Heart left ventricle (tissue), 16 donors: ENCODE measurements at regions not wholly inside any gene's neighbourhood (a gene's known extent, or its start where the extent isn't known, plus 50 kb on each side); places are given as distances from the start of the nearest gene placed in this dataset.

Source experiments
- ATAC-seq, 4 donors: fragments of 200-7000 bp; cut with Tn5 transposase; one replicate each; pipeline ENCODE4 v1.9.1; 2020 to 2022; ENCODE audit warnings: moderate library complexity in 4 of 4, mild to moderate bottlenecking in 3 of 4, moderate number of reproducible peaks in 1 of 4
- DNase-seq, 5 donors: peaks; one replicate each; pipeline ENCODE4 v3.0.0-alpha.2; 2020
- H3K27ac ChIP-seq, 12 donors: fragments of 200-600 bp; sonication (generic) in 4 of 12; one replicate each; pipeline versions ENCODE4 v1.5.0 to v1.8.0; 2016 to 2022; ENCODE audit warnings: mild to moderate bottlenecking in 2 of 12
- H3K27me3 ChIP-seq, 9 donors: fragments of 200-600 bp; sonication (generic) in 2 of 9; one replicate each; pipeline versions ENCODE4 v1.5.1 to v1.8.0; 2016 to 2022; ENCODE audit warnings: mild to moderate bottlenecking in 3 of 9
- H3K36me3 ChIP-seq, 9 donors: fragments of 200-600 bp; sonication (generic) in 2 of 9; one replicate each; pipeline versions ENCODE4 v1.5.0 to v1.8.0; 2018 to 2022; ENCODE audit warnings: mild to moderate bottlenecking in 2 of 9
- H3K4me1 ChIP-seq, 12 donors: fragments of 200-600 bp; sonication (generic) in 4 of 12; one replicate each; pipeline versions ENCODE4 v1.5.0 to v1.8.0; 2016 to 2022; ENCODE audit warnings: mild to moderate bottlenecking in 3 of 12
- H3K4me3 ChIP-seq, 12 donors: fragments of 200-600 bp; sonication (generic) in 4 of 12; one replicate each; pipeline versions ENCODE4 v1.5.0 to v1.8.0; 2017 to 2022; ENCODE audit warnings: mild to moderate bottlenecking in 9 of 12, moderate library complexity in 4 of 12
- H3K9me3 ChIP-seq, 12 donors: fragments of 200-600 bp; sonication (generic) in 4 of 12; one replicate each; pipeline versions ENCODE4 v1.5.0 to v1.8.0; 2016 to 2022; ENCODE audit warnings: mild to moderate bottlenecking in 1 of 12
- CTCF ChIP-seq, 12 donors: fragments of 200-600 bp; sonication (generic) in 4 of 12; IDR thresholded peaks; one replicate each; pipeline versions ENCODE4 v1.5.0 to v1.8.0; 2018 to 2022; ENCODE audit warnings: antibody characterized with exemption in 12 of 12, mild to moderate bottlenecking in 5 of 12
- POLR2A ChIP-seq, 2 donors: fragments of 450-650 bp; IDR thresholded peaks; one replicate each; pipeline ENCODE4 v1.6.1; 2017; ENCODE audit warnings: antibody characterized with exemption in 2 of 2, mild to moderate bottlenecking in 2 of 2, moderate library complexity in 2 of 2
- WGBS, 4 donors: extraction: QIAGEN DNeasy Blood & Tissue Kit in 2 of 4; methylation state at CpG; one replicate each; pipeline versions ENCODE4 v1.1.5 to v1.1.7; 2013 to 2018; 5-methylcytosine and 5-hydroxymethylcytosine counted together
- intact Hi-C, 10 donors: fragments of 100-400 bp; cut with DNase I; formaldehyde crosslinking; loops; one replicate each; pipeline versions ENCODE4 v1.11.1 to v1.14.2; 2022
- donor health status: ischemic (EF 13 %, LVEDD 7.1; RV severe dilation, severe dysfunction).
- donor health status: healthy with polysubstance abuse.
- donor health status: DM: no; HTN: yes; CAD: no.
- donor health status: DM: no; HTN: no; CAD: no.
- donor health status: ischemic (EF 25% LVEDD 6.9; RV normal size, moderate dysfunction).
- donor health status: ischemic (EF 25% LVEDD 5.7; RV mildly dilated, moderate dysfunction).
- donor health status: healthy.
- donor health status: DM: yes; HTN: yes; CAD: no.
- donor health status: ischemic (EF 35%, LVEDD 5.7; RV mildly dilated, moderate dysfunction).
- donor health status: nonischemic (EF 11% LVEDD 7.7; RV severe dilation, severe dysfunction).
- donor health status: DM: yes; HTN: yes; CAD: no.
- donor health status: PGD.
- donor health status: ischemic (EF 29% LVEDD 5.4; RV normal size, mild dysfunction).
- donor health status: nonischemic (EF 23%, LVEDD 6.1; RV moderate dilation, normal function).

- Histone ChIP-seq H3K4me1 (no peaks in the 10 kb centered on the region), H3K4me3 (no peak overlapping the region), H3K27ac (no peak overlapping the region), H3K27me3 (no peaks in the 10 kb centered on the region), H3K36me3 (no peaks in the 10 kb centered on the region), H3K9me3 (no peaks in the 10 kb centered on the region)
- intact Hi-C loops, result no loop called here
- WGBS, 4 donors, result 65 to 78% (median 72%) methylated on average over 1 of the region's 1 CpG
- DNase-seq (no peak), ATAC-seq (no peak)
- TF ChIP-seq CTCF (IDR thresholded peaks at IDR 0.05), result no peak
- no peak for TF ChIP-seq POLR2A (IDR thresholded peaks at IDR 0.05)
These were observed 965.7 kb upstream of the FAT3 start for GRCh38 chr11:91258876-91259275.

- ATAC-seq (no peak), DNase-seq (no peak)
- 22 to 43% (median 31%) methylated on average over 1 of the region's 1 CpG for WGBS, 4 donors
- H3K4me1 ChIP-seq, result no peaks in the 10 kb centered on the region
- TF ChIP-seq POLR2A (IDR thresholded peaks at IDR 0.05) (no peak), CTCF (IDR thresholded peaks at IDR 0.05) (no peak)
- intact Hi-C loops, result no loop called here
- no peak overlapping the region for H3K27ac ChIP-seq
- no peaks in the 10 kb centered on the region for H3K9me3 ChIP-seq
- no peaks in the 10 kb centered on the region for H3K27me3 ChIP-seq
- no peak overlapping the region for H3K4me3 ChIP-seq
- no peaks in the 10 kb centered on the region for H3K36me3 ChIP-seq
These were observed 967.0 kb upstream of the FAT3 start for GRCh38 chr11:91257667-91258066.

GRCh38 chr11:91248199-91248807 lies 976.3 kb upstream of the FAT3 start:
- 8 to 15% (median 10%) methylated on average over 4 of the region's 4 CpGs for WGBS, 4 donors
- no peaks in the 10 kb centered on the region for H3K9me3 ChIP-seq
- peak in 1 of 5 donors; percentile 28 for DNase-seq
- H3K27me3 ChIP-seq, result no peaks in the 10 kb centered on the region
- no peaks in the 10 kb centered on the region for H3K36me3 ChIP-seq
- intact Hi-C loops, result loop anchor here in 7 of 10 donors (5.0 to 10.0 kb wide), 4 partner anchors 204 to 304 kb away; no protein-coding TSS in a partner anchor
- ATAC-seq, result no peak
- no peak overlapping the region for H3K27ac ChIP-seq
- peak; percentile 48 to 74 (median 64) for TF ChIP-seq CTCF (IDR thresholded peaks at IDR 0.05)
- TF ChIP-seq POLR2A (IDR thresholded peaks at IDR 0.05), result no peak
- H3K4me1 ChIP-seq, result no peaks in the 10 kb centered on the region
- H3K4me3 ChIP-seq, result no peak overlapping the region

GRCh38 chr11:91247009-91247735 lies 977.4 kb upstream of the FAT3 start:
- ATAC-seq (no peak), DNase-seq (no peak)
- no peaks in the 10 kb centered on the region for H3K9me3 ChIP-seq
- no peaks in the 10 kb centered on the region for H3K36me3 ChIP-seq
- no peaks in the 10 kb centered on the region for H3K27me3 ChIP-seq
- no peaks in the 10 kb centered on the region for H3K4me1 ChIP-seq
- WGBS, 4 donors, result 71 to 77% (median 76%) methylated on average over 5 of the region's 5 CpGs
- H3K27ac ChIP-seq, result no peak overlapping the region
- intact Hi-C loops, result loop anchor here in 7 of 10 donors (5.0 to 10.0 kb wide), 4 partner anchors 202 to 302 kb away; no protein-coding TSS in a partner anchor
- TF ChIP-seq CTCF (IDR thresholded peaks at IDR 0.05) (no peak), POLR2A (IDR thresholded peaks at IDR 0.05) (no peak)
- H3K4me3 ChIP-seq, result no peak overlapping the region
